Neural progenitor cell (in vitro differentiated cells): ENCODE measurements at regions not wholly inside any gene's neighbourhood (a gene's known extent, or its start where the extent isn't known, plus 50 kb on each side); places are given as distances from the start of the nearest gene placed in this dataset.

Source experiments
- DNase-seq: peaks from one replicate; pipeline ENCODE4 v3.0.0-alpha.2; 2016; ENCODE audit warnings: low spot score
- H2AFZ ChIP-seq: fragments of 200-600 bp; sonication (generic); replicated peaks from 2 replicates; pipeline ENCODE4 v1.6.1; 2016; ENCODE audit warnings: antibody characterized with exemption
- H3F3A ChIP-seq: fragments of 200-600 bp; sonication (generic); 2 replicates; pipeline ENCODE4 v1.6.1; 2016; ENCODE audit warnings: antibody characterized with exemption, low read depth
- H3K27ac ChIP-seq: fragments of 200-600 bp; sonication (generic); 2 replicates; pipeline ENCODE4 v1.5.1; 2016; ENCODE audit warnings: mild to moderate bottlenecking
- H3K27me3 ChIP-seq: fragments of 200-600 bp; sonication (generic); 2 replicates; pipeline ENCODE4 v1.6.1; 2016; ENCODE audit warnings: mild to moderate bottlenecking, moderate library complexity
- H3K36me3 ChIP-seq: fragments of 200-600 bp; sonication (generic); 2 replicates; pipeline ENCODE4 v1.5.1; 2016
- H3K4me1 ChIP-seq: fragments of 200-600 bp; sonication (generic); 2 replicates; pipeline ENCODE4 v1.6.1; 2016; ENCODE audit warnings: mixed run types
- H3K4me2 ChIP-seq: fragments of 200-600 bp; sonication (generic); 2 replicates; pipeline ENCODE4 v1.6.1; 2016
- H3K4me3 ChIP-seq: fragments of 200-600 bp; sonication (generic); 2 replicates; pipeline ENCODE4 v1.5.1; 2016
- H3K79me2 ChIP-seq: fragments of 200-600 bp; sonication (generic); 2 replicates; pipeline ENCODE4 v1.6.1; 2016; ENCODE audit warnings: low read depth
- H3K9ac ChIP-seq: fragments of 200-600 bp; sonication (generic); 2 replicates; pipeline ENCODE4 v1.6.1; 2016
- H3K9me3 ChIP-seq: fragments of 200-600 bp; sonication (generic); 2 replicates; pipeline ENCODE4 v1.5.1; 2016; ENCODE audit warnings: low read depth
- H4K20me1 ChIP-seq: fragments of 200-600 bp; sonication (generic); 2 replicates; pipeline ENCODE4 v1.6.1; 2016; ENCODE audit warnings: low read depth
- H3K27ac Mint-ChIP-seq: 3 replicates; pipeline ENCODE4 v1.8.0; 2021; ENCODE audit warnings: mixed read lengths
- H3K27me3 Mint-ChIP-seq: 2 replicates; pipeline ENCODE4 v1.8.0; 2022; ENCODE audit warnings: low read depth, mild to moderate bottlenecking, inconsistent platforms, moderate library complexity, mixed read lengths; ENCODE audit not compliant: insufficient read depth
- H3K36me3 Mint-ChIP-seq: 3 replicates; pipeline ENCODE4 v1.8.0; 2021; ENCODE audit warnings: mixed read lengths
- H3K4me1 Mint-ChIP-seq: 3 replicates; pipeline ENCODE4 v1.8.0; 2021; ENCODE audit warnings: mixed read lengths
- H3K4me3 Mint-ChIP-seq: 3 replicates; pipeline ENCODE4 v1.8.0; 2021; ENCODE audit warnings: mild to moderate bottlenecking, moderate library complexity, mixed read lengths
- H3K9me3 Mint-ChIP-seq: 3 replicates; pipeline ENCODE4 v1.8.0; 2020; ENCODE audit warnings: mixed read lengths
- CTCF ChIP-seq: fragments of 200-600 bp; sonication (generic); IDR thresholded peaks from 2 replicates; pipeline ENCODE4 v1.5.1; 2017; ENCODE audit warnings: antibody characterized with exemption, mild to moderate bottlenecking
- EZH2 ChIP-seq: fragments of 200-600 bp; sonication (generic); IDR thresholded peaks from 2 replicates; pipeline ENCODE4 v1.6.1; 2017; ENCODE audit warnings: antibody characterized with exemption, mild to moderate bottlenecking, moderate library complexity
- EZH2phosphoT487 ChIP-seq: fragments of 200-600 bp; sonication (generic); IDR thresholded peaks from 2 replicates; pipeline ENCODE4 v1.6.1; 2017; ENCODE audit warnings: antibody characterized with exemption

GRCh38 chr6:169981568-169981967, 230.1 kb downstream of the ERMARD start:
- Histone ChIP-seq H4K20me1 (no peaks in the 10 kb centered on the region), H3K27ac (no peak overlapping the region), H3F3A (no peaks in the 10 kb centered on the region), H2AFZ (no peak overlapping the region), H3K79me2 (no peaks in the 10 kb centered on the region), H3K9me3 (no peaks in the 10 kb centered on the region), H3K36me3 (no peaks in the 10 kb centered on the region), H3K4me1 (peaks cover 7% of the 10 kb centered on the region), H3K9ac (no peak overlapping the region), H3K27me3 (no peaks in the 10 kb centered on the region), H3K4me2 (no peak overlapping the region), H3K4me3 (no peak overlapping the region)
- no peaks in the 10 kb centered on the region for H3K36me3 Mint-ChIP-seq
- H3K9me3 Mint-ChIP-seq, result no peaks in the 10 kb centered on the region
- H3K27ac Mint-ChIP-seq, result no peak overlapping the region
- no peak for DNase-seq
- TF ChIP-seq CTCF (no peak), EZH2 (no peak), EZH2phosphoT487 (no peak)
- peaks cover 12% of the 10 kb centered on the region for H3K27me3 Mint-ChIP-seq
- H3K4me3 Mint-ChIP-seq, result no peak overlapping the region
- peaks cover 29% of the 10 kb centered on the region for H3K4me1 Mint-ChIP-seq

- TF ChIP-seq EZH2phosphoT487, result no peak
- no peak for TF ChIP-seq EZH2
- no peak for TF ChIP-seq CTCF
- Mint-ChIP-seq H3K27ac (peak overlapping the region; percentile 6), H3K4me1 (peaks cover 35% of the 10 kb centered on the region), H3K36me3 (no peaks in the 10 kb centered on the region), H3K4me3 (no peak overlapping the region), H3K27me3 (peaks cover 12% of the 10 kb centered on the region), H3K9me3 (no peaks in the 10 kb centered on the region)
- Histone ChIP-seq H3K79me2 (no peaks in the 10 kb centered on the region), H3K36me3 (no peaks in the 10 kb centered on the region), H3K4me1 (peaks cover 7% of the 10 kb centered on the region), H3K4me2 (no peak overlapping the region), H3K9me3 (no peaks in the 10 kb centered on the region), H3K27me3 (no peaks in the 10 kb centered on the region), H3K4me3 (no peak overlapping the region), H2AFZ (no peak overlapping the region), H4K20me1 (no peaks in the 10 kb centered on the region), H3K27ac (no peak overlapping the region), H3K9ac (no peak overlapping the region), H3F3A (no peaks in the 10 kb centered on the region)
- no peak for DNase-seq
These were observed 229.5 kb downstream of the ERMARD start for GRCh38 chr6:169980826-169981450.

GRCh38 chr6:169979873-169980432, 228.5 kb downstream of the ERMARD start:
- peaks cover 36% of the 10 kb centered on the region for H3K4me1 Mint-ChIP-seq
- Histone ChIP-seq H3K27me3 (no peaks in the 10 kb centered on the region), H3K4me3 (no peak overlapping the region), H3K9me3 (no peaks in the 10 kb centered on the region), H3K36me3 (no peaks in the 10 kb centered on the region), H3K4me2 (no peak overlapping the region), H3K27ac (no peak overlapping the region), H3K9ac (no peak overlapping the region), H3F3A (no peaks in the 10 kb centered on the region), H2AFZ (no peak overlapping the region), H4K20me1 (no peaks in the 10 kb centered on the region), H3K4me1 (peaks cover 7% of the 10 kb centered on the region), H3K79me2 (no peaks in the 10 kb centered on the region)
- no peak for TF ChIP-seq CTCF
- TF ChIP-seq EZH2, result no peak
- no peak for TF ChIP-seq EZH2phosphoT487
- no peaks in the 10 kb centered on the region for H3K9me3 Mint-ChIP-seq
- peaks cover 15% of the 10 kb centered on the region for H3K27me3 Mint-ChIP-seq
- no peak for DNase-seq
- peak overlapping the region; percentile 42 for H3K27ac Mint-ChIP-seq
- H3K36me3 Mint-ChIP-seq, result no peaks in the 10 kb centered on the region
- no peak overlapping the region for H3K4me3 Mint-ChIP-seq
